ENCODE measurements at regions not wholly inside any gene's neighbourhood (a gene's known extent, or its start where the extent isn't known, plus 50 kb on each side); places are given as distances from the start of the nearest gene placed in this dataset.

DNA sequence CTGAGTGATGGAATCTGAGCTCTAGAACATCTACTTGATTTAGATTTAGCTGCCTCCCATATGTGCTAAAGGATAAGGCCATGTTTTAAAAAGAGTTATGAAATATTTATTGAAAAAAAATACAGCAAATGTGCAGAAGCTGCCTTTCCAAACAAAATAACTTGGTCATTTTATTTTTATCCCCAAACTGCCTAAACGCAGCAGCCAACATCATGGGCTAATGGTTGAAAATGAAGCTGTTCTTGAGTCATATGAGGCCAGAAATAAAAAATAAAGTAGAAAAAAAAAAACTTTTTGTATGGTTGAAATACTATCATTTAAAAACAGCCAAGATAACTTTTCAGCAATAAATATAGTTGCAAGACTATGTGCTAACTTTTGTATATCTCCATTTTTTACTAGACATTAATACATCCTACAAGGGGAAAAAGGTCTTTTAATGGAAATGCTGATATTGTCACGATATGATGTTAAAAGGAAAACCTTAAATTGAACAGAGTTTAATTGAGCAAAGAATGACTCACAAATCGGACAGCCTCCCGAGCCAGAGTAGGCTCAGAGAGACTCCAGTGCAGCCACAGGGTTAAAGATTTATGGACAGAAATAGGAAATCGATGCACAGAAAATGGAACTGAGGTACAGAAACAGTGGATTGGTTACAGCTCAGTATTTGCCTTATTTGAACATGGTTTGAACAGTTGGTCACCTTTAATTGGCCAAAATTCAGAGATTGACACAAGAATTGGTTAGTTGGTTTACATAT lies 305.8 kb downstream of the MDFIC start:
- H3K79me2 ChIP-seq (ENCODE audit: low read depth) = no peaks in the 10 kb centered on the region
- POLR2A ChIA-PET (ENCODE audit: unreplicated experiment) = no interaction called here
- no peak for DNase-seq
- no peaks in the 10 kb centered on the region for H3K36me3 ChIP-seq (ENCODE audit: low read depth)
- H3K4me2 ChIP-seq = no peak overlapping the region
- H3K27ac ChIP-seq = no peak overlapping the region
- H4K20me1 ChIP-seq (ENCODE audit: insufficient read depth) = no peaks in the 10 kb centered on the region
- TF ChIP-seq, protein P1, sequence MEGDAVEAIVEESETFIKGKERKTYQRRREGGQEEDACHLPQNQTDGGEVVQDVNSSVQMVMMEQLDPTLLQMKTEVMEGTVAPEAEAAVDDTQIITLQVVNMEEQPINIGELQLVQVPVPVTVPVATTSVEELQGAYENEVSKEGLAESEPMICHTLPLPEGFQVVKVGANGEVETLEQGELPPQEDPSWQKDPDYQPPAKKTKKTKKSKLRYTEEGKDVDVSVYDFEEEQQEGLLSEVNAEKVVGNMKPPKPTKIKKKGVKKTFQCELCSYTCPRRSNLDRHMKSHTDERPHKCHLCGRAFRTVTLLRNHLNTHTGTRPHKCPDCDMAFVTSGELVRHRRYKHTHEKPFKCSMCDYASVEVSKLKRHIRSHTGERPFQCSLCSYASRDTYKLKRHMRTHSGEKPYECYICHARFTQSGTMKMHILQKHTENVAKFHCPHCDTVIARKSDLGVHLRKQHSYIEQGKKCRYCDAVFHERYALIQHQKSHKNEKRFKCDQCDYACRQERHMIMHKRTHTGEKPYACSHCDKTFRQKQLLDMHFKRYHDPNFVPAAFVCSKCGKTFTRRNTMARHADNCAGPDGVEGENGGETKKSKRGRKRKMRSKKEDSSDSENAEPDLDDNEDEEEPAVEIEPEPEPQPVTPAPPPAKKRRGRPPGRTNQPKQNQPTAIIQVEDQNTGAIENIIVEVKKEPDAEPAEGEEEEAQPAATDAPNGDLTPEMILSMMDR (conservative IDR thresholded peaks at IDR 0.05) = no peak
- TF ChIP-seq EZH2 (IDR thresholded peaks at IDR 0.05; ENCODE audit: low read depth) = no peak
- no peak overlapping the region for H2AFZ ChIP-seq
- BruUV-seq (replicated peaks) = no TSS peak
- peaks cover 13% of the 10 kb centered on the region; the same call in 1 of the 2 replicates for H3K9me3 ChIP-seq (ENCODE audit: insufficient read depth, low read depth)
- CTCF ChIA-PET = no interaction called here
- peaks cover 23% of the 10 kb centered on the region for H3K4me1 ChIP-seq (replicated peaks; ENCODE audit: insufficient read depth)
- no peak overlapping the region for H3K4me3 ChIP-seq
- H3K27me3 ChIP-seq (ENCODE audit: insufficient read depth, low read depth) = no peaks in the 10 kb centered on the region
- intact Hi-C loops (cut with micrococcal nuclease; ENCODE audit: unreplicated experiment) = no loop called here
- peaks cover 12% of the 10 kb centered on the region for H3F3A ChIP-seq (ENCODE audit: insufficient read depth, low read depth)
- H3K9me2 ChIP-seq (ENCODE audit: insufficient read depth) = no peaks in the 10 kb centered on the region

GRCh38 chr7:115226410-115226809 lies 304.5 kb downstream of the MDFIC start:
- H2AFZ ChIP-seq = no peak overlapping the region
- peaks cover 18% of the 10 kb centered on the region for H3K4me1 ChIP-seq (replicated peaks; ENCODE audit: insufficient read depth)
- no TSS peak for BruUV-seq (replicated peaks)
- no peaks in the 10 kb centered on the region for H3K36me3 ChIP-seq (ENCODE audit: low read depth)
- H3K4me3 ChIP-seq = no peak overlapping the region
- 0 out of 2 replicates have a peak, but pooled peaks cover 13% of the 10 kb centered on the region for H3K9me3 ChIP-seq (ENCODE audit: insufficient read depth, low read depth)
- CTCF ChIA-PET = no interaction called here
- no peaks in the 10 kb centered on the region for H3K27me3 ChIP-seq (ENCODE audit: insufficient read depth, low read depth)
- no peak for DNase-seq
- no peaks in the 10 kb centered on the region for H3K9me2 ChIP-seq (ENCODE audit: insufficient read depth)
- intact Hi-C loops (cut with micrococcal nuclease; ENCODE audit: unreplicated experiment) = no loop called here
- no peaks in the 10 kb centered on the region for H3K79me2 ChIP-seq (ENCODE audit: low read depth)
- POLR2A ChIA-PET (ENCODE audit: unreplicated experiment) = no interaction called here
- H3K27ac ChIP-seq = no peak overlapping the region
- TF ChIP-seq EZH2 (IDR thresholded peaks at IDR 0.05; ENCODE audit: low read depth) = no peak
- TF ChIP-seq, protein P1 (conservative IDR thresholded peaks at IDR 0.05) = no peak
- no peaks in the 10 kb centered on the region for H4K20me1 ChIP-seq (ENCODE audit: insufficient read depth)
- H3K4me2 ChIP-seq = no peak overlapping the region
- H3F3A ChIP-seq (ENCODE audit: insufficient read depth, low read depth) = peaks cover 9% of the 10 kb centered on the region

- H3K4me3 ChIP-seq = no peak overlapping the region
- no peaks in the 10 kb centered on the region for H3F3A ChIP-seq (ENCODE audit: insufficient read depth, low read depth)
- H2AFZ ChIP-seq = no peak overlapping the region
- no peak for DNase-seq
- POLR2A ChIA-PET (ENCODE audit: unreplicated experiment) = interaction anchor here (0.7 kb wide), 1 partner anchor 8 kb away, joined by 8 read pairs; no protein-coding TSS in a partner anchor
- H3K27ac ChIP-seq = no peak overlapping the region
- H3K9me2 ChIP-seq (ENCODE audit: insufficient read depth) = no peaks in the 10 kb centered on the region
- no peaks in the 10 kb centered on the region for H3K79me2 ChIP-seq (ENCODE audit: low read depth)
- no peaks in the 10 kb centered on the region for H4K20me1 ChIP-seq (ENCODE audit: insufficient read depth)
- CTCF ChIA-PET = no interaction called here
- no TSS peak for BruUV-seq (replicated peaks)
- TF ChIP-seq EZH2 (IDR thresholded peaks at IDR 0.05; ENCODE audit: low read depth) = no peak
- TF ChIP-seq, protein P1 (conservative IDR thresholded peaks at IDR 0.05) = no peak
- peaks cover 4% of the 10 kb centered on the region for H3K4me1 ChIP-seq (replicated peaks; ENCODE audit: insufficient read depth)
- H3K4me2 ChIP-seq = no peak overlapping the region
- no peaks in the 10 kb centered on the region for H3K27me3 ChIP-seq (ENCODE audit: insufficient read depth, low read depth)
- intact Hi-C loops (cut with micrococcal nuclease; ENCODE audit: unreplicated experiment) = no loop called here
- 0 out of 2 replicates have a peak, but pooled peaks cover 13% of the 10 kb centered on the region for H3K9me3 ChIP-seq (ENCODE audit: insufficient read depth, low read depth)
- no peaks in the 10 kb centered on the region for H3K36me3 ChIP-seq (ENCODE audit: low read depth)
Observed at GRCh38 chr7:115224922-115225321, 303.0 kb downstream of the MDFIC start.

Measured in PC-9 (cell line).